Epithelial cell of esophagus (primary cell): ENCODE measurements at regions not wholly inside any gene's neighbourhood (a gene's known extent, or its start where the extent isn't known, plus 50 kb on each side); places are given as distances from the start of the nearest gene placed in this dataset.

Experiments used
- DNase-seq: peaks from one replicate; pipeline ENCODE4 v3.0.0; 2010; ENCODE audit warnings: low read depth
- H3K4me3 ChIP-seq: 2 replicates; pipeline ENCODE4 v1.5.1; 2011; ENCODE audit warnings: mild to moderate bottlenecking, low read length, control low read depth
- TF ChIP-seq, protein P1 (sequence below): IDR thresholded peaks from 2 replicates; pipeline ENCODE4 v1.5.1; 2011; ENCODE audit warnings: low read depth, mild to moderate bottlenecking, low read length, control low read depth, inconsistent platforms; ENCODE audit not compliant: insufficient read depth; ENCODE audit errors: missing control alignments

DNA sequence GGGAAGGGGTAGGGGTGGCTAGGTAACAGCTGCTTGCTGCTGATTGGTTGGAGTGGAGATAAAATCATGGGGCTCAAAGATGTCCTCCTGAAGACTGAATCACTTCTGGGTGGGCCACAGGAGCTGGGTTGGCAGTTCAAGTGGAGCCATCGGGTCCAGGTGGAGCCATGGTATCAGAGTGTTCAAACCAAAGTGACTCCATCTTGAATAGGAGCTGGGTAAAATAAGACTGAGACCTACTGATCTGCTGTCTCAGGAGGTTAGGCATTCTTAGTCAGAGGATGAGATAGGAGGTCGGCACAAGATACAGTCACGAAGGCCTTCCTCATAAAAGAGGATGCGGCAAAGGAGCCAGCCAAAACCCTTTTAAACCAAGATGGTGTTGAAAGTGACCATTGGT, 96.5 kb downstream of the RTP4 start:
- DNase-seq, result no peak
- no peak overlapping the region for H3K4me3 ChIP-seq
- TF ChIP-seq, protein P1, sequence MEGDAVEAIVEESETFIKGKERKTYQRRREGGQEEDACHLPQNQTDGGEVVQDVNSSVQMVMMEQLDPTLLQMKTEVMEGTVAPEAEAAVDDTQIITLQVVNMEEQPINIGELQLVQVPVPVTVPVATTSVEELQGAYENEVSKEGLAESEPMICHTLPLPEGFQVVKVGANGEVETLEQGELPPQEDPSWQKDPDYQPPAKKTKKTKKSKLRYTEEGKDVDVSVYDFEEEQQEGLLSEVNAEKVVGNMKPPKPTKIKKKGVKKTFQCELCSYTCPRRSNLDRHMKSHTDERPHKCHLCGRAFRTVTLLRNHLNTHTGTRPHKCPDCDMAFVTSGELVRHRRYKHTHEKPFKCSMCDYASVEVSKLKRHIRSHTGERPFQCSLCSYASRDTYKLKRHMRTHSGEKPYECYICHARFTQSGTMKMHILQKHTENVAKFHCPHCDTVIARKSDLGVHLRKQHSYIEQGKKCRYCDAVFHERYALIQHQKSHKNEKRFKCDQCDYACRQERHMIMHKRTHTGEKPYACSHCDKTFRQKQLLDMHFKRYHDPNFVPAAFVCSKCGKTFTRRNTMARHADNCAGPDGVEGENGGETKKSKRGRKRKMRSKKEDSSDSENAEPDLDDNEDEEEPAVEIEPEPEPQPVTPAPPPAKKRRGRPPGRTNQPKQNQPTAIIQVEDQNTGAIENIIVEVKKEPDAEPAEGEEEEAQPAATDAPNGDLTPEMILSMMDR, result no peak

DNA sequence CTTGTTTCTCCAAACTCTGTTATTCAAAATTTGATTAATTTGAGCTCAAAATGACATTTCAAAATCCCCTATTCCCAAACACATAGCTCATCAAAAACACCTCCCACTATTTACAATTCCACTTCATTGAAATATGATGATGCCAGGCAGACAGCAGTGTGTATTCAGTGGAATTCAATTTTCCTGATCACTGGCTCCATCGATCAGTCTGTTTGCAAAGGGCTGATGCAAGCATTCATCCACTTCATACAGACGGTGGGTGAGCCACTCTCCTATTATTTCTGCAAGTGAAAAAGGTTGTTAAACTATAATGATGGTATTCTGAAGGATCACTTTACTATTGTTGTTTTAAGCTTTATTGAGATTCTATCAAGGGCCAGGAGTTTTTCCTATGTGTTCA, 90.7 kb downstream of the RTP4 start:
- no peak overlapping the region for H3K4me3 ChIP-seq
- no peak for DNase-seq
- TF ChIP-seq, protein P1, result no peak

DNA sequence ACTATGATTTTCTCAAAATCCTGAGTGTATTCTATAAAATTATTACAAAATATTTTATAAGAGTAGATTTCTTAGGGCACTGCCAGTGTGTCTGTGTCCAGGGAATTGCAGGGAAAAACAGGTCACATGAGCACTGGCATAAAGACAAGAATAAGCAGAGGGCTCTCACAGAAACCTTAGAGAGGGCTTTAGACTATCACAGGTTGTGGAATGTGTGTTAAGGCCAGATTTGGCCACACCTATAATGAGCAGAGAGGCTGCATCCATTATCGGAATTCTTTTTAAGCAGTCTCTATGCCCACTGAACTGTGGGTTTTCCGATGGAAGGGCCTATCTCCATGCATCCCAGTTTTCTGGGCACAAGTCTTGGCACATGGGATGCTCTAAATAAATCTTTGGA, 90.2 kb downstream of the RTP4 start:
- no peak overlapping the region for H3K4me3 ChIP-seq
- TF ChIP-seq, protein P1, result no peak
- no peak for DNase-seq

DNA sequence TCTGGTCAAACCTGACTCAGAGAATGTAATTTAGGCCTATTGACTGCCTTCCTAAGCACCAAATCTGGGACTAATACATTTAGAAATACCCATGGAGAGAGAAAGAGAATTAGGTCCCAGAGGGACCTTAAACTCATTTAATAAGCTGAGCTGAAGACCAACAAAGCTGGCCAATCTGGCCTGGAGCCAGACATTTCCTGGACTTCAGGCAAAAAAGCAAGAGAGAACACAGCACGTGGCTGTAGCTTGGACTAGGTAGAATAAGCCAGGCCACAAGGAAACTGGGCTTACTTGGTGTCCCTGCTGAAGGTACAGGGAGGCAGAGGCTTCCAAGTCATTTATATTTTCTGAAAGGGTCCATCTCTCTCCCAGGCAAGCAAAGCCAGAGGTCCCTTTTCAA, 88.1 kb downstream of the RTP4 start:
- no peak overlapping the region for H3K4me3 ChIP-seq
- DNase-seq, result no peak
- TF ChIP-seq, protein P1, result no peak

DNA sequence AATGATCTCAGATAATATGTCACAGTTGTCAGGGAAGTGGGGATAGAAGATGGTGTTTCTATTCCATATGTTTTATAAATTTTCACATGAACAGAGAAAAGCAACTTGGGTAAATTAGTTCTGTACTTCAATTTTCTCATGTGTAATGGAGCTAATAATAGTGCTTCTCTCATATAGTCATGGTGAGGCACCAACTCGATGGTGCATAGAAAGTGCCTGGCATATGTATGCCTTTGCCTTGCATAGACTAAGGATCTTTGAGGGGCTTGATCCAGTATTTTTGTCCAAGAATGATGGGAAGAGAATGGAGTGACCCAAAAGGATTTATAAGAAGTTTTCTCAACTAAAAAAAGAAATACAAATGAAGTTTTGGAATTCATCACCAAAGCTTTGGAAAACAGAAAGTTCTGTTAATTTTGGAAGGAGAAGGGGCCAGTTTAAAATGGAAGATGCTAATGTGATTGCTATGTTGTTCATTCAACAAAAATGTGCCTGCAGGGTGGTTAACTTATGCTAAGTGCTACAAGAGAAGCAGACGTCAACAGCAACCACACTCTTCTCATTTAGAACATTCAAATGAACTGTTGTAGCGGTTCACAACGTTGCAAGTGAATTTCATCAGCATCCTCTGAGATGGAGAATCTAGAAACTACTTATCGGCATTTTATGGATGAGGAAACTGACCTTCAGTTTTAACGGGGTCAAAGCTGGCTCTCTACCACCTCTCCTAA, 86.1 kb downstream of the RTP4 start:
- no peak overlapping the region for H3K4me3 ChIP-seq
- TF ChIP-seq, protein P1, result no peak
- DNase-seq, result no peak

DNA sequence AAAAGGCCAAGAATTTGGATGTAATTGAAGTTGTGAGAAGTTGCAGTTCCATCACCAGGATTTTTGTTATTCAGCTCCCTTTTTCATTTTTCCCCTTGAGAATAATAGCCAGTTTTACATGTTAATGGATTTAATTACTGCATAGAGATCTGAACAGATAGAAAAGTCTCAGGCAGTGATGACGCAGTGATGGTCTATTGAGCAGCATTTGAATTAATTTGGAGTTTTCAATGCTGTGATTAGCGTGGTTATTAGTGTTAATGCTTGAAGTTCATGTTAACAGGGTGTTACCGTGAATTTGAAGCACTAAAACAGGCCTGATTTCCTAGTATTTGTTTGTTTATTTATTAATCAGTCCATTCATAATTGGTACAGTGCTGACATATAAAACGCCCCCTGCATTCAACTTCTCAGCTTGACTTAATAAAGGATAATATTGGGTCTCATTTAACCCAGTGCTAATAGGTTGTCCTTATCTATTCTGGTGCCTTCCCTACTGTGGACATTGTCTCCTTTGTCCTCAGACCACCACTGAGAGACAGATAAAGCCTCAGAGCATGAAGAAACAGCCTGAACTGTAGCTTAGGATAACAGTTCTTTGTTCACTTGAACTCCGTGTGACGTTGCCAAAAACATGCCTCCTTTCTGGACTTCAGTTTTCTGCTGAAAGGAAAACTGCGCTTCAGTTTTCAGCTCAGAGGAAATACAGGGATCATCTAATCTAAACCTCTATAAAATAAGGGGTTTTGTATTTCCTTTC, 82.4 kb downstream of the RTP4 start:
- TF ChIP-seq, protein P1, result no peak
- no peak overlapping the region for H3K4me3 ChIP-seq
- no peak for DNase-seq

DNA sequence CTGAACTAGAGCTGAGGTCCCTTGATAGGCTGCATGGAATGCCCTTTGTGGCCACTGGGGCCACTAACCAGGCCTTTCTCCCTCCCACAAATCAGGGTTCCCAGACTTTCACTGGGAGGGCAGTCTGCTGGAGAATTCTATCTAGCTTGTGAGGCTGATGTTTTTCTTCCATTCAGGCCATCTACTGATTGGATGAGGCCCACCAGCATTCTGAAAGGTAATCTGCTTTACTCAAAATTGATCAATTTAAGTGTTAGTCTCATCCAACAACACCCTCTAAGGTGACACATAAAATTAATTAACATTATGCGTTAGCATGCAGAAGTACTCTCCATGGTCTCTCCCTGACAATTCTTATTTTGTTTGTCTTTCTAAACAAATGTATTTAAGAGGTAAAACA, 80.5 kb downstream of the RTP4 start:
- H3K4me3 ChIP-seq, result no peak overlapping the region
- TF ChIP-seq, protein P1, result no peak
- DNase-seq, result no peak
